HG03025 (cell line): ENCODE measurements at regions not wholly inside any gene's neighbourhood (a gene's known extent, or its start where the extent isn't known, plus 50 kb on each side); places are given as distances from the start of the nearest gene placed in this dataset.

Experiments used
- ATAC-seq: cut with Tn5 transposase; IDR thresholded peaks from one replicate; pipeline ENCODE4 v1.9.1; 2021; ENCODE audit warnings: mild to moderate bottlenecking, moderate library complexity; ENCODE audit not compliant: unreplicated experiment, low FRiP score

GRCh38 chr4:173934933-173935620, 348.4 kb downstream of the FBXO8 start:
- ATAC-seq: no peak

DNA sequence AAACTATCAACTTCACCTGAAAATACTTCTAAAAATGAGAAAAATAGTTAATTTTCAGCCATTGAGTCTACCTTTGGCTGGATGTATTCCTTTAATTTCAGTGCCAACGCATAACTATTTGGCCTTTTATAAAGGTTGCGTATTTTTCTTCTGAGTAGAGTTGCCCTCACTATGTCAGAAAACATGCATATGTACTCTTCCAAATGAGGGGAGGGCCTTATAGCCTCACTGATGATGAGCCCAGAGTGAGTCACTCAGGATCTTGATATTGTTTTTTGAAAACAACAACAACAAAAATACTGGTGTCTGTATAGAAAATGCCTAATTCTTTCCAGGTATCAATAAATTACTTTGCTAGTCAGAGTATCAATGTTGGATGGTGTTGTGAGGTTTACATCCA, 349.3 kb downstream of the FBXO8 start:
- ATAC-seq: no peak

- ATAC-seq: no peak
These were observed 350.8 kb downstream of the FBXO8 start for GRCh38 chr4:173932701-173933100.

DNA sequence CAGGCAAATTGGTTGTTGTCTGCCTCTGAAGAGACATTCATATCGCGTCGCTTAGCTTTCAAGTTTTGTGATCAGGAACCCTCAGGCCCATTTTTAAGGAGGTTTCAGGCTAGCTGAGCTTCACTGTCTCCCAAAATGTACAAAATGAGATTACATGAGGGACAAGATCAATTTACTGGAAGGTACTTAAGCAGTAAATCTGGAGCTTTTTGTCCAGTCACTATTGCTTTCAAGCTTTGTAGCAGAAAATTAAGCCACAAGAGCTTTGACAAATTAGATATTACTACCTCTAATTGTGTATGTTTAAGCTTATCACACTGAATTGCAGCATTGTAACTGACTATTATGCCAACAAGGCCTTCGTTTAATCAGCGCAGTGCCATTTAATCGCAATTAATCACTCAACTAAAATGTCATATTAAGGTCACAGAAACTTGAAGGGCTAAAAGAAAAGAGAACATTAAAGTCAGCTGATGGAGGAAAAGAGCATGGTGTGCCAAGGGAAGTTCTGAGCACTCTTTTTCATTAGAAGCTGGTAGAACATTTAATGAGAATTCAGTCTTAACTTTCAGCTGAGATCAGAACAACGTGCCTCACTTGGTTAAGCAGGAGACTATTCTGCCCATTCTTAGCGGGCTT, 353.0 kb downstream of the FBXO8 start:
- ATAC-seq: no peak

- no peak for ATAC-seq
These were observed 353.5 kb downstream of the FBXO8 start for GRCh38 chr4:173929921-173930320.

DNA sequence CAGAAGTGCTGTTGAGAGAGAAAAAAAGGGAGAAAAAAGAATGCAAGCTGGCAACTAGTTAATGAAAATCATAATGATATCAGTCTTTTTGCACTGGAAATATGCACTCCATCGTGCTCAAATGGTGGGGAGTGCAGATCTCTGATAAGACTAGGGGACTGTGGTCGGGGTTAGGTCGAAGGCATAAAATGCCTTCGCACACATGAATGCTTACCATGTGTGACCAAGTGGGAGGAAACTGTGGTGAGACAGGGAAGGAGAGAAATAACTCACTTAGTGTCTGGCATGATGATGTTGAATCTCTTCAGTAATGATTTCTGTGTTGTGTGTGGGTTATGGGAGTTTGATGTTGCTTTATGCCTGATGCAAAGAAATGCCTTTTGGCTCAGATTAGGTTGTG, 358.9 kb downstream of the FBXO8 start:
- ATAC-seq: no peak

DNA sequence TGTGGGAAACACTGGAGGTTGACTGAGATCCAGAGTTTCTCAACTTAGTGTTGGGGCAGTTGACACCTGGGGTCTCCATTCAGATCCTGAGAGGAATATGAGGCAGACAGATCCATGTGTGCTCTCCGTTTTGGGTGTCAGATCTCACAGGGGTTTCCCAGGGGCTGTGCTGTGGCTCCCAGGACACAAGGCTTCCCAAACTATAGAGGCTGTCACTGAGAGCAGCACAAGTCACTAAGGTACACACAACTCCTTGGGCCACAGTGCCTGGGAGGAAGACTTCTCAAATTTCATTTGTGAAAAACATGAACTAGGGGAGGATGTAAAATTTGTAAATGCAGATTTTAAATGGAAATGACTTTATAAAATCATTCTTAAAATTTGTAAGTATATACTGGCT, 363.6 kb downstream of the FBXO8 start:
- ATAC-seq: no peak

- ATAC-seq: no peak
These were observed 364.3 kb downstream of the FBXO8 start for GRCh38 chr4:173919196-173919595.

- no peak for ATAC-seq
These were observed 366.1 kb downstream of the FBXO8 start for GRCh38 chr4:173917255-173917960.

DNA sequence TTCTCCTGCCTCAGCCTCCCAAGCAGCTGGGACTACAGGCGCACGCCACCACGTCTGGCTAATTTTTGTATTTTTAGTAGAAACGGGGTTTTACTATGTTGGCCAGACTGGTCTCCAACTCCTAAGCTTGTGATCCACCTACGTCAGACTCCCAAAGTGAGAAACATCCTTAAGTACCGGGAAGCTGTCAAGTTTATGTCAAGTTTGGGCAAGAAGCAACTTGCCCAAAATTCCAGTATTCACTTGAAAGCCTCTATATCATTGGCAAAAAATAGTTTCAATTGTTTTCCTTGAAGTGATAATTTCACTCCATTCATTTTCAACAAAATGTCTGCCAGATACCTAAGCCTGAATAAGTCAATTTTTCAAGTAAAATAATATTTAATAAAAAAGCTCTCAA, 370.0 kb downstream of the FBXO8 start:
- no peak for ATAC-seq

GRCh38 chr4:173912384-173912783, 371.1 kb downstream of the FBXO8 start:
- no peak for ATAC-seq

- ATAC-seq: no peak
These were observed 372.6 kb downstream of the FBXO8 start for GRCh38 chr4:173910891-173911290.

- ATAC-seq: no peak
These were observed 374.2 kb downstream of the FBXO8 start for GRCh38 chr4:173909294-173909693.

DNA sequence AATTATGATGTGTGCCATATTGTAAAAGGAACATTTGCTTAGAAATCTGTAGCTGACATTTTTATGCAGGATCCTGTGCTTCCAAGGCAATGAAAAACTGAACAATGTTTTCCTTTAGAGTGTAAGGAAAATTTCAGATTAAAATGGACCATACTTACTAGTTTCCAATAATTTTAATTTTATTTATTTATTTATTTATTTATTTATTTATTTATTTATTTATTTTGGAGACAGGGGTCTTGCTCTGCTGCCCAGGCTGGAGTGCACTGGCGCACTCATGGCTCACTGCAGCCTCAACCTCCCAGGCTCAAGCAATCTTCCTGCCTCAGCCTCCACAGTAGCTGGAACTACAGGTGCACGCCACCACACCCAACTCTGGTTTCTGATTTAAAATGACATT, 369.8 kb upstream of the HAND2 start:
- no peak for ATAC-seq

DNA sequence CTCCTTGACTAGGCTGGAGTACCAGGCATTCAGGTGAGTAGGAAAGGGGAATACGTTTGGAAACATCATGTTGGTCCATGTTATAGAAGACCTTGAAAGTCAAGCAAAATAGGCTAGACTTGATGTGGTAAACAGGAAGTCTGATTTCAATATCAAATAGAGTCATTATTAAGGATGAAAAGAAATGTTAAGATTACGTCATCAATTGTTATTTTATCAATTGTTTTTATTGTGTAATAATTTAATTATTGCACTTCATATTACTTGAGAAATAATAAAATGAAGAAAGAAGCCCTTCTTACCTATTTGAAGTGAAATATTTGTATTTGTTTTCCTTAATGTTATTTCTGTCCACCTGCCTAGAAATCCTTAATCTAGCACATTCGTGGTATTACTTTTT, 361.0 kb upstream of the HAND2 start:
- no peak for ATAC-seq

- no peak for ATAC-seq
These were observed 353.8 kb upstream of the HAND2 start for GRCh38 chr4:173883821-173884220.

- no peak for ATAC-seq
These were observed 350.9 kb upstream of the HAND2 start for GRCh38 chr4:173880897-173881296.

- no peak for ATAC-seq
These were observed 349.5 kb upstream of the HAND2 start for GRCh38 chr4:173879509-173879908.

GRCh38 chr4:173878701-173879100, 348.7 kb upstream of the HAND2 start:
- no peak for ATAC-seq

DNA sequence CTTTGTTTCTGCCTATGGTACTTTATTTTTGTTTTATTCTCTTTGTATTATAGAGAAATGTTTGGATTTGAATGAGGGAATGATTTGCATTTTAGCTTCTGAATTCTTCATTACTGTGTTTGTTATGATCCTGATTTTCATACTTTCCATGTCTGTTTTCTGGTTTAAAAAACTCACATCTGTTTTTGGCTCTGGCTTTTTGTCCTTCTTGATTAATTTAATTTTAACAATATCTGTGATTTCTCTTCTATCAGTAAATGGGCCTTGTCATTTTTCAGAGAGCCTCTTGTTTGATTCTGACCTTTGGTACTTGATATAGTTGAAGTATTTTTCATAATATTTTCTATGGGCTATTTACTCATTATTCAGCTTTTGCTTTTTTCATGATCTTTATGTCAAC, 341.6 kb upstream of the HAND2 start:
- no peak for ATAC-seq

DNA sequence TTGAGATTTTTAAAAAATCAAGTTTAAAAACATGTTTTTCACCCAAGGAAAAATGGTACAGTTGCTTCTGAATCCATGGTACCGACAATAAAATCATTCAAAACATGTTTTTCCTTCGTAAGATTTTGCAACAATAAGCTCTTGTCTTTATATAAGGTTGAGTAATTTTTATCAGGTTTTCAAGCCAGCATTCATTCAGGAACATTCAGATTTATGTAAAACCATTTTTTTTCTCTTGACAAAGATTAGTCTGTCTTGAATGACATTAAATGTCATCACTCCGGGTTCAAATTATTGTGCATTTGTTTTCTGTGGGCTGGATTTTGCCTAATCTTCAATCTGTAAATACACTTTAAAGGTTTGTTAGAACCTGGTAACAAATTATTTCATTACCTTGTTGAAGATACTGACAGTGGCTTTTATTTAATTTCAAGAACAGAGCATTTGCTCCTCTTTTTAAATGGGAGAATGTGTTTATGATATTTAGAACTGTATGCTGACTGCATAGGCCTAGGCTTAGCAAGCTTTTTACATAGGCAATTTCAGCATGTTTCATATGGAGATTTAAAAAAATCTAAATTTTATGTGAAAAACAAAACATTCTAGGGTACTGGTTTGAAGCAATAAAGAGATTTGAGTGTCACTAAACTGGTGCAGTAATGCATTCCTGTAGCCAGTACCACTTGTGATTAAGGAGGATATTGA, 336.4 kb upstream of the HAND2 start:
- no peak for ATAC-seq
